ELR (cell line): ENCODE measurements at regions not wholly inside any gene's neighbourhood (a gene's known extent, or its start where the extent isn't known, plus 50 kb on each side); places are given as distances from the start of the nearest gene placed in this dataset.
"Not testable (repeated sequence)": the region's sequence is repeated elsewhere in the genome, so short reads cannot be mapped to it uniquely, and the experiment has no call there.

Experiments used
- DNase-seq: peaks from one replicate; pipeline ENCODE4 v3.0.0-alpha.2; 2015; ENCODE audit warnings: low read depth

- not testable (repeated sequence) for DNase-seq
Observed at GRCh38 chr3:74830845-74831244, 216.4 kb upstream of the CNTN3 start.

- not testable (repeated sequence) for DNase-seq
Observed at GRCh38 chr3:74825404-74825803, 210.9 kb upstream of the CNTN3 start.

DNA sequence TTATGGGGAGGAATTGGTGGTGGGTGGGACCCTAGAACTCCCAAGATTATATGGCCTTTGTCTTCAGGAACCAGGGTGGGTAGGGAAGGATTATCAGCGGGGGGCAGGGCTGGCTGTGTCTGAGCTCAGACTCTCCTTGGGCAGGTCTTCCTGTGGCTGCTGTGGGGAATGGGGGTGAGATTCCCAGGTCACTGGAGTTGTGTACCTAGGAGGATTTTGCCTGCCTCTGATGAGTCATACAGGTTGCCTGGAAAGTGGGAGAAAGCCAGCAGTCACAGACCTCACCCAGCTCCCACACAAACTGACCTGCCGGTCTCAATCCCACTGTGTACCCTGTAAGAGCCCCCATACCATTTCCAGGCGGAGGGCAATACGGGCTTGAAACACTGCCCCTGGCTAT is 209.9 kb upstream of the CNTN3 start:
- no peak for DNase-seq

GRCh38 chr3:74814181-74814580 is 199.7 kb upstream of the CNTN3 start:
- no peak for DNase-seq

GRCh38 chr3:74812756-74813155 is 198.3 kb upstream of the CNTN3 start:
- no peak for DNase-seq

DNA sequence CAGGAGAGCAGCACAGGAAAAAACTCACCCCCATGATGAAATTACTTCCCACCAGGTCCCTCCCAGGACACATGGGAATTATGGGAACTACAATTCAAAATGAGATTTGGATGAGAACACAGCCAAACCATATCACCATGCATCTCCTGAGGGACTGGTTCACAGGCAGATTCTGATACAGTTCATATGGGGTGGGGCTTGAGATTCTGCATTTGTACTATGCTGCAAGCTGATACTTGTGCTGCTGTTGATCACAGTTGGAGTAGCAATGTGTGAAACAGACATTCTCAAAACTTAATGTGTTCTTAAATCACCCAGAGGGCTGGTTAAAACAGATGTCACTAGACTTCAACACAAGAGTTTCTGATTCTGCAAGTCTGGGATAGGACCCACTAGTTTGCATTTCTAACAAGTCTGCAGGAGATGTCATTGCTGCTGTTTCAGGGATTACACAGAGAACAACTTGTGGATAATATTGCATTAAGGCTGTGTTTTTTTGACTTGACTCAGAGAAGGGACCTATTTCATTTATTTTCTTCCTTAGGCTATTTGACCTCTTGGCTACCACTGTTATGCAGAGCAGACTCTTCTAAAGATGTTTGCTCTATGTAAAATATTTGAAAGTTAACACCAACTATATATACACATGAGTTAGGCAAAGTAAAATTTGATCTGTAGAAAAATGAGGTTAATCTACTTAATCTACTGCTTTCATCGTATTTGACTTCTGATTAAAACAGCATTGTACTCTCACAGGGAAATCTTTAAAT is 194.2 kb upstream of the CNTN3 start:
- DNase-seq = no peak

DNA sequence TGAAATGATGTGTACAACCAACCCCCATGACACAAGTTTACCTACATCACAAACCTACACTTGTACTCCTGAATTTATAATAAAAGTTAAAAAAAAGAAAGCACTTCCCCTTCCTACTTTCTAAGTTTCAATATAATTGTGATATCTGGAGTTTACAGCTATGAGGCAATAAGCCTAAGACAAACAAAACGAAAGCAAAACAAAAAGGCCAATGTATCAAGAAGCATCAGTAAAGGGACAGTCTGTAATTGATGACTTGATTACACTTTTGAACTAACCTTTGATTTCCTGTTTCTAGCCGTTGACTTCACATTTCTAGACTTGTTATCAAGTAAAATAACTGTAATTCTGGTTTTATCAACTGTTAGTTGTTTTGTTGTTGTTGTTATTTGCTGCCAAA is 187.5 kb upstream of the CNTN3 start:
- DNase-seq = no peak

DNA sequence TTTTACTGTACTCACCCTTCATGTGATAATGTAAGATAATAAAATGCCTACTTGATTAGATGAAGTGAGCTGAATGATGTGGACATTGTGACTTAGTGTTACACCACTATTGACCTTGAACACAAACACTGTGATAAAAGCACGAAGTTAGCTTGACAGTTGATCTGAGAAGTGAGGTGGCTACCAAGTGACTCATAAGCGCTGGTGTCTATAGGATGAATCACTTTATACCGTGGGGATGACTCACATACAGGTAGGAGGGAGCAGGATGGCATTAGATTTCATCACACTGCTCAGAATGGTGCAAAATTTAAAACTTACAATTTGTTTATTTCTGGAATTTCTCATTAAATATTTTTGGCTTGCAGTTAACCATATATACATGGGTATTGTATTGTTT is 174.7 kb upstream of the CNTN3 start:
- peak; percentile 36 for DNase-seq

DNA sequence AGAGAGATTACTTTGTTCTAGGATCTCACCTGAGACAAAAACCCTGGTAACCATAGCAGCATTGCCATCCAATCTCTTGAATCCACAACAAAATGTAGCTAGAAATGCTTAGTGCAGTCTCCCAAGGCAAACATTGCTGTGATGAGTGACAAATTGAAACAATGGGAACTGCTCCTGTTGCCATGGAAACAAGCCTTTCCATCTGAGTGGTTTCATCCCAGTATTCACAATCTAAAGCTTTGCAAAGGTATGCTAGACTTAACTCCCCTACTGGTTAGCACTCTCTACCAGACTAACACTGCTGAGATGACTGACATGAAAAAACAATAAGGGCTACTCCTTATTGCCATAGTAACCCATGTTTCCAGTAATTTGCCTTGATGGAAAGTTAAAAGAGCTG is 172.6 kb upstream of the CNTN3 start:
- no peak for DNase-seq

DNA sequence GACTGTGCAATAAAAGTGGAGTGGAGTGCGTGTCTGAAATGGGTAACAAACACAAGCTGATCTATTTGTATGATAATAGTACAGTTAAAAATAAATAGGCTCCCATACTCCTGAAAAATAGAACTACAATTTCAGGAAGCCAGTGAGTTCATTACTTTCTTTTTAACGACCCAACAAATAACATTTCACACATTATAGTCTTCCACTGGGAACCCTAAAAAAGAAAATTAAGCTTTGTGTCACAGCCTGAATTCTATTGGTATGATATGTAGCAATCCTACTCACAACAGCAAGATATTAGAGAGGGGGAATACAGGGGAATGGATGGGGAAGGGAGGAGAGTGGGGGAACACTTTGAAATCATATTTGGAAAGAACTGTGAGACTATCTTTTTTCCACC is 156.9 kb upstream of the CNTN3 start:
- DNase-seq = no peak

- no peak for DNase-seq
Observed at GRCh38 chr3:74768010-74768409, 153.6 kb upstream of the CNTN3 start.

DNA sequence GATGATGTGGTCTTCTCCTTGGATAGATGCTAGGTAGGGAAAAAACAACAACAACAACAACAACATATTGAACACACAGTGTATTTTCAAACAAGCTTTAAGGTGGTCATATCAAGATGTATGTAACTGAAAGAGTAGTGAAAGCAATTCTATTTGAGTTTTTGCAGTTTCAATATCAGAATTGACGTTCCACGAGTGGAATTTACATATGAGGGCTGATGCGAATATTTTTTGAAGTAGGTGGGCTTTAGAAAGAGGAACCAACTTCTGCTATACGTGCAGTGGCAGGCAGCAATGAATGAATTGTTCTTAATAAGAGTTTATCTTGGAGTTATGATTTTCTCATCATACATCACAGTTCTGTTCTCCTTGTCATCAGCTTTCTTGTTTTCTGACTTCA is 151.9 kb upstream of the CNTN3 start:
- DNase-seq = no peak

GRCh38 chr3:74763830-74764229 is 149.4 kb upstream of the CNTN3 start:
- no peak for DNase-seq

DNA sequence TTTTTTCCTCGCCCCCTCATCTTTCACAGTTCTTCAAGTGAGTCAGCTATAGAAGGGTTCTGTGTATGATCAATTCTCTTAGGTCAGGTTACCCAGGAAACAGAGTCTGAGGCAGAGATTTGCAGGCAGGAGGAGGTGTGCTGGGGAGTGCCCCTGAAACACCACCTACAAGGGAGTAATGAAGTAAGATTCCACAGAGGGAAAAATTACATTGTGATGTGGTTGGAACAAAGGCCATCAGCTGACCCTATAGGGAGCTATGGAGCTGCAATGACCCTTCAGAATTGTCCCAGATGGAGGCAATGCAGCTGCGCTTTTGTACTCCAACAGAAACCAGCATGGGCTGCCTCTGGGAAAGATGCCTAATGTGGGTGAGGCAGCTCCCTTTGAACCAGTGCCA is 142.2 kb upstream of the CNTN3 start:
- no peak for DNase-seq

DNA sequence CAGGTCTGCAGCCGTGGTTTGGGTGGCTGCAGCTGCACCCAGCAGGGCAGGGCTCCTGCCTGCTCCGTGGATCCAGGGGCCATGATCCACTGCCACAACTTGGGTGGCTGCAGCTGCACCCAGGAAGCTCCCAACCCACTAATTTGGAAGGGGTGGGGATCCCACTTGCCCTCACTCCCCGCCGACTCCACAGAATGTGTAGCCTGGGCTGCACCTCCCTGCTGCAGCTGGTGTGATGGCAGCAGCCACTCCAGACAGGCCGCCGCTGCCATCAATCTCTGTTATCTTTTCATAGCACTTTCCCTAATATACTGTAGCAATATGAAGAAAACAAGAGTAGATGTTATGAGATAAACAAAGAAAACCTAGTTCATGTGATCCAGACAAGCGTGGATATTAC is 137.8 kb upstream of the CNTN3 start:
- no peak for DNase-seq

GRCh38 chr3:74751775-74752174 is 137.3 kb upstream of the CNTN3 start:
- no peak for DNase-seq

GRCh38 chr3:74750901-74751300 is 136.4 kb upstream of the CNTN3 start:
- DNase-seq = no peak

- no peak for DNase-seq
Observed at GRCh38 chr3:74739242-74739641, 124.8 kb upstream of the CNTN3 start.

DNA sequence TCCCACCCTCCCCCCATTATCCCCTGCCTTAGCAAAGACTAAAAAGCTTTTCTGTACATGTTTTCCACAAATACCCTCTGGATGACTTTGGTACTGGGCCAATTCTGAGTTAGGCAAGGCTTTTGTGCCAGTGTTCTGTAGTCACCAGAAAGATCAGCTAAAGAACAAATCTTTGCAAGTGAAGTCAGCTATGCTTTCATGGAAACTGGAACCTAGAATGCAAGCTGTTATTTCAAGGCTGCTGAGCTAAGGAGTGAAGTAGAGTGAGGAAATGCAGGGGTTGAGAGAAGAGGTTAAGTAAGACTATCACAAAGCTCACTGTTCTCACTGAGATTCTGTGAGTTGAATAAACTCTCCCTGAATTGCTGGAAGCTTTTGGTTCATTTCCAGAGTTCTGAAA is 107.8 kb upstream of the CNTN3 start:
- no peak for DNase-seq

DNA sequence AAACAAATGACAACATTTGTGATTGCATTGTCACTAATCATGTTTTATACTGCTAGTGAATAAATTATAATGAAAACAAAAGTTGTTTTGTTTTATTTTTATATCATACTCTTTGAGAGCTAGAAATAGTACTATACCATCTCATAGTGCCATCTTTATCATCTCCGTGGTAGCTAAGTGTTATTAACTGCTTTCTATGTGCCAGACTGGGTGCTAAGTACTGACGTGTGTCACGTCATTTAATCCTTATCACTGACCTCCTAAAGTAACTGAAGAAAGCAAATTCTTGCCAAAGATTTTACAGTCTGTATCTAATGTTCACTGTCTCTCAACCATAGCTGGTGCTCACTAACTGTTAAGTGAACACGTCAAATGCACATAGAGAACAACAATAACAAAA is 99.5 kb upstream of the CNTN3 start:
- no peak for DNase-seq

- DNase-seq = no peak
Observed at GRCh38 chr3:74711913-74712512, 97.6 kb upstream of the CNTN3 start.

DNA sequence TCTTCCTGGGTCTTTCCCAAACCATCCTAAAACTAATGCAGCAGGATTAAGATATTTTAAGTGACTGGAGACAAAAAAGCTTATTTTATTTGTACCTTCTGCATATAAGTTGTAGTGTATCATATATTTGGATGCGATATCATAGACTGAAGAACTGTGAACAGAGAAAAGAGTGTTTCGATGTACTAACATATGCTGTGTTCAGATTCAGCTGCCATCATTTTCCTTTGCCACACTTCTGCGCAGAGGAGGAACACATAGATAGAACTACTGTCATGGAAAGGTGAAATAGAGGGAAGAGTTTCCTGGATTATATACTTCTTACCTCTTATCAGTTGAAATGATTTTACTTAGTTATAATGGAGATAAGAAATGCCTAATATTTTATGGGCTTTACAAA is 95.5 kb upstream of the CNTN3 start:
- no peak for DNase-seq

DNA sequence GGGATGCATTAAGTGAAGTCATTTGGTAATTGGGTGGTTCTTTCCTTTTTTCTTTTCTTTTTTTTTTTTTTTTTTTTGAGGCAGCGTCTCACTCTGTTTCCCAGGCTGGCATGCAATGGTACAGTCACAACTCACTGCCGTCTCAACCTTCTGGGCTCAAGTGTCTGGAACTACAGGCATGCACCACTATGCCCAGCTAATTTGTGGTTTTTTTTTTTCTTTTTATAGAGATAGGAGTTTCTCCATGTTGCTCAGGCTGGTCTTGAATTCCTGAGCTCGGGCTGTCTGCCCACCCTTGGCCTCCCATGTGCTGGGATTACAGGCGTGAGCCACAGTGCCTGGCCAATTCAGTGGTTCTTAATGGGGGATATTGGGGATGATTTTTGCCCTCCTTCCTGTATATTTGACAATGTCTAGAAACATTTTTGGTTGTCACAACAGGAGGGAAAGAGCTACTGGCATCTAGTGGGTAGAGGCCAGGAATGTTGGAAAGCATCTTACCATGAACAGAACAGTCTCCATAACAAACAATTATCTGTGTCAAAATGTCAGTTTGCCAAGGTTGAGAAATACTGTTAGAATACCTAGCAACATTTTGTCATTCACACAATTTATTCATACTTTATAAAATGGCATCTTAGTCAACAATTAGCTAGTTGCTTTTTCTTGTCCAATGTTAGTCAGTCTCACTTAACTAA is 79.4 kb upstream of the CNTN3 start:
- no peak for DNase-seq
